ENCODE measurements at regions not wholly inside any gene's neighbourhood (a gene's known extent, or its start where the extent isn't known, plus 50 kb on each side); places are given as distances from the start of the nearest gene placed in this dataset.

GRCh38 chr14:101477648-101478047 lies 83.6 kb upstream of the DIO3 start:
- no peak for TF ChIP-seq CTCF (IDR thresholded peaks at IDR 0.05)
- no peak for TF ChIP-seq REST (IDR thresholded peaks at IDR 0.05; ENCODE audit: insufficient read depth in 1 of 2, low read depth in 2 of 2, low read length in 1 of 2)
- no peak for TF ChIP-seq POLR2AphosphoS5 (IDR thresholded peaks at IDR 0.05; ENCODE audit: low read depth, low read length)
- no peak for TF ChIP-seq SIN3A (IDR thresholded peaks at IDR 0.05; ENCODE audit: borderline replicate concordance, insufficient read depth, low read depth, low read length)
- TF ChIP-seq TCF7L2 (IDR thresholded peaks at IDR 0.05; ENCODE audit: low read depth, low read length), result no peak

Data from Panc1 (cell line).